Colonic mucosa (tissue), 4 donors: ENCODE measurements at regions not wholly inside any gene's neighbourhood (a gene's known extent, or its start where the extent isn't known, plus 50 kb on each side); places are given as distances from the start of the nearest gene placed in this dataset.

Experiments
- DNase-seq: peaks from one replicate; pipeline ENCODE4 v3.0.0-alpha.2; 2020
- H3K27ac ChIP-seq: fragments of 200-600 bp; one replicate; pipeline ENCODE4 v1.8.0; 2021
- H3K27me3 ChIP-seq: fragments of 200-600 bp; one replicate; pipeline ENCODE4 v1.8.0; 2021
- H3K36me3 ChIP-seq: fragments of 200-600 bp; one replicate; pipeline ENCODE4 v1.8.0; 2021
- H3K4me1 ChIP-seq: fragments of 200-600 bp; one replicate; pipeline ENCODE4 v1.8.0; 2021; ENCODE audit warnings: mild to moderate bottlenecking
- H3K4me3 ChIP-seq: fragments of 200-600 bp; one replicate; pipeline ENCODE4 v1.8.0; 2021
- H3K9ac ChIP-seq, 2 donors: one replicate each; pipeline ENCODE4 v1.7.0; 2013; ENCODE audit warnings: control low read depth in 2 of 2, low read depth in 2 of 2, low read length in 2 of 2
- H3K9me3 ChIP-seq: fragments of 200-600 bp; one replicate; pipeline ENCODE4 v1.8.0; 2021
- CTCF ChIP-seq: fragments of 200-600 bp; IDR thresholded peaks from one replicate; pipeline ENCODE4 v1.8.0; 2022; ENCODE audit warnings: antibody characterized with exemption, mild to moderate bottlenecking
- intact Hi-C: fragments of 100-400 bp; cut with DNase I; formaldehyde crosslinking; loops from one replicate; pipeline ENCODE4 v1.14.1; 2022
- donor health status: healthy.
- donor health status: DM: no; HTN: no; CAD: no.
- donor health status: DM: no; HTN: no; CAD: no.

- no peak for DNase-seq
- Histone ChIP-seq H3K36me3 (no peaks in the 10 kb centered on the region), H3K4me1 (no peaks in the 10 kb centered on the region), H3K4me3 (no peak overlapping the region), H3K27me3 (no peaks in the 10 kb centered on the region), H3K27ac (no peak overlapping the region), H3K9ac (no peak overlapping the region), H3K9me3 (no peaks in the 10 kb centered on the region)
- TF ChIP-seq CTCF: no peak
- intact Hi-C loops: no loop called here
These were observed 89.7 kb upstream of the IRX2 start for GRCh38 chr5:2841208-2841607.

- Histone ChIP-seq H3K36me3 (no peaks in the 10 kb centered on the region), H3K27me3 (no peaks in the 10 kb centered on the region), H3K4me3 (no peak overlapping the region), H3K4me1 (no peaks in the 10 kb centered on the region), H3K9ac (no peak overlapping the region), H3K9me3 (no peaks in the 10 kb centered on the region), H3K27ac (no peak overlapping the region)
- intact Hi-C loops: no loop called here
- no peak for DNase-seq
- no peak for TF ChIP-seq CTCF
These were observed 89.0 kb upstream of the IRX2 start for GRCh38 chr5:2840372-2840915.

DNA sequence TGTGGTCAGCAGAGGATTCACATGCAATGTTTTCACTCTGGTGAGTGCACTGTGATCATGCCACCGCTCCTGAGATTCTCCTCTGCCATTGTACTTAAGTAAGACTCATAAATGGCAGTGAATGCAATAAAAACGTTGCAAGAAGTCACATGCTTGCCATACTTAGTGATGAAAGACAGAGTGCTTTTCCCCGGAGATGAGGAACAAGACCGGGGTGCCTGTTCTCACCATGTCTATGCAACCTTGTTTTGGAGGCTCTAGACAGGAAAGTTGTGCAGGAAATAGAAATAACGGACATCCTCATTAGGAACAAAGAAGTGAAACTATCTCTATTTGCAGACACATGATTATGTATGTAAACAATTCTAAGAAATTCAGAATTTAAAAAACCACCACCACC is 84.7 kb upstream of the IRX2 start:
- no peaks in the 10 kb centered on the region for H3K4me1 ChIP-seq
- no peaks in the 10 kb centered on the region for H3K9me3 ChIP-seq
- no peak overlapping the region for H3K4me3 ChIP-seq
- no peak overlapping the region for H3K9ac ChIP-seq
- H3K27ac ChIP-seq: no peak overlapping the region
- H3K27me3 ChIP-seq: no peaks in the 10 kb centered on the region
- intact Hi-C loops: no loop called here
- DNase-seq: no peak
- no peaks in the 10 kb centered on the region for H3K36me3 ChIP-seq
- no peak for TF ChIP-seq CTCF

GRCh38 chr5:2833556-2833955 is 82.1 kb upstream of the IRX2 start:
- no peak overlapping the region for H3K9ac ChIP-seq
- no peaks in the 10 kb centered on the region for H3K4me1 ChIP-seq
- DNase-seq: no peak
- H3K36me3 ChIP-seq: no peaks in the 10 kb centered on the region
- H3K27ac ChIP-seq: no peak overlapping the region
- no peaks in the 10 kb centered on the region for H3K27me3 ChIP-seq
- no peak for TF ChIP-seq CTCF
- no peaks in the 10 kb centered on the region for H3K9me3 ChIP-seq
- H3K4me3 ChIP-seq: no peak overlapping the region
- intact Hi-C loops: no loop called here

- Histone ChIP-seq H3K9me3 (no peaks in the 10 kb centered on the region), H3K36me3 (no peaks in the 10 kb centered on the region), H3K4me3 (no peak overlapping the region), H3K27me3 (no peaks in the 10 kb centered on the region), H3K27ac (no peak overlapping the region), H3K4me1 (no peaks in the 10 kb centered on the region), H3K9ac (no peak overlapping the region)
- TF ChIP-seq CTCF: no peak
- DNase-seq: no peak
- intact Hi-C loops: no loop called here
These were observed 80.9 kb upstream of the IRX2 start for GRCh38 chr5:2832394-2832793.

- no peak for DNase-seq
- Histone ChIP-seq H3K4me1 (no peaks in the 10 kb centered on the region), H3K9me3 (no peaks in the 10 kb centered on the region), H3K36me3 (no peaks in the 10 kb centered on the region), H3K9ac (no peak overlapping the region), H3K27me3 (no peaks in the 10 kb centered on the region), H3K27ac (no peak overlapping the region), H3K4me3 (no peak overlapping the region)
- no peak for TF ChIP-seq CTCF
- intact Hi-C loops: no loop called here
These were observed 77.8 kb upstream of the IRX2 start for GRCh38 chr5:2829239-2829638.
